Forelimb muscle (tissue), 1 donor: ENCODE measurements at regions not wholly inside any gene's neighbourhood (a gene's known extent, or its start where the extent isn't known, plus 50 kb on each side); places are given as distances from the start of the nearest gene placed in this dataset.
"Not testable (repeated sequence)": the region's sequence is repeated elsewhere in the genome, so short reads cannot be mapped to it uniquely, and the experiment has no call there.

Source experiments
- DNase-seq: peaks from one replicate; pipeline ENCODE4 v3.0.0-alpha.2; 2013; ENCODE audit warnings: low read depth

GRCh38 chr9:3659647-3660046 is 133.8 kb upstream of the RFX3 start:
- DNase-seq = no peak

- no peak for DNase-seq
Measured at GRCh38 chr9:3658964-3659363, 133.2 kb upstream of the RFX3 start.

DNA sequence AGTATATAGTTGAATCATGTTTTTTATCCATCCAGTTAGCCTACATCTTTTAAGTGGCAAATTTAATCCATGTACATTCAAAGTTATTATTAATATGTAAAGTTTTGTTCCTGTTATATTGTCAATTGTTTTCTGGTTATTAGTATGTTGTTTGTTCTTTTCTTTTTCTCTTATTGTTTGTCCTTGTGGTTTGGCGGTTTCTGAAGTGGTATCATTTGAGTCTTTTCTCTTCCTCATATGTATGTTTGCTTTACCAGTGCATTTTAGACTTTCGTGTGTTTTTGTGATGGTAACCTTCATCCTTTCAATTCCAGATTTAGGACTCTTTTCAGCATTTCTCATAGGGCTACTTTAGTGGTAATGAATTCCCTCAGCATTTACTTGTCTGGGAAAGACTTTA is 130.4 kb upstream of the RFX3 start:
- no peak for DNase-seq

- DNase-seq = no peak
Measured at GRCh38 chr9:3650994-3651622, 125.3 kb upstream of the RFX3 start.

GRCh38 chr9:3648722-3649246 is 123.0 kb upstream of the RFX3 start:
- DNase-seq = no peak

GRCh38 chr9:3648266-3648665 is 122.5 kb upstream of the RFX3 start:
- no peak for DNase-seq

DNA sequence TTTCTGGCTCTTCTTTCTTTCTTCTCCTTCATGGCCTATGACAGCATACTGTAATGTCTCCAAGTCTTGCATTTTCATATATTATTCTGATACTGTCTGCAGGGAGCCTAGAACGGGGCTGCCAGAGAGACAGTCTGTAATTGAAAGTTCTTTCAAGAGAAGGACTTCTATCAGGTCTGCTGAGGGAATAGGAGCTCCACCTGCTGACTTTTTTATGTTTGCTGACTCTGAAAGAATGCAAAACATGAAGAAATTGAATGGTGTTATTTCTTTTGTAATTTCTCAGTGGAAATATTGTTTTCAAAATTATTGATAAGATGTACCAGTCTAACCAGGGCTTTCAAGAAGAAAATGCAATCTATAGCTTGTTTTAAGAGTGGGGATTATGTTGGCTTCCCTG is 121.9 kb upstream of the RFX3 start:
- DNase-seq = no peak

GRCh38 chr9:3646226-3646625 is 120.4 kb upstream of the RFX3 start:
- no peak for DNase-seq

DNA sequence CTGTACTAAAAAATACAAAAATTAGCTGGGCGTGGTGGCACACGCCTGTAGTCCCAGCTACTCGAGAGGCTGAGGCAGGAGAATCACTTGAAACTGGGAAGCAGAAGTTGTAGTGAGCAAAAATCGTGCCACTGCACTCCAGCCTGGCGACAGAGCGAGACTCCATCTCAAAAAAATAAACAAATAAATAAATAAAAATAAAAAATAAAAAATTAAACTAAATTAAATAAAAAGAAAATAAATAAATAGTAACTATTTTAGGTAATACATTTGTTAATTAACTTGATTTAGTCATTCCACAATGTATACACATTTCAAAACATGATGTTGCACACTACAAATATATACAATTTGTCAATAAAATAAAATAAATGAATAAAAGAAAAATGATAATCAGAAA is 116.3 kb upstream of the RFX3 start:
- not testable (repeated sequence) for DNase-seq

DNA sequence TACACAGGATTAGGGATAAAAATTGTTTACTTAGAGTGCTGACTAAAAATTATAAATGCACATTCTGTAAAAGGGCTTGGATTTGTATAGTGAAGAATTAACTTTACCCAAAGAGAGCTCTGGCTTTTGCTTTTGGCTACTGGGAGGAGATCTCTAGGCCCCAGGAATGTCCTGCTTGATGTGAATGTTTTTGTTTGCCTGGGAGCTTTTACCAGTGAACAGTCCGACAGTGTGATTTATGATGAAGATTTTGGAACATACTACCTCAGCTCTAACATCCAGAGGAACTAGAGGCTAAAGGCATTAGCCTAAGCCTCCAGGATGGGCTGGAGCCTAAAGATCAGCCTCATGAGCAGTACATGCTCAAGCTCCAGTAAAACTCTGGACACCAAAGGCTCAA is 103.7 kb upstream of the RFX3 start:
- DNase-seq = no peak

- DNase-seq = no peak
Measured at GRCh38 chr9:3628239-3628638, 102.4 kb upstream of the RFX3 start.

DNA sequence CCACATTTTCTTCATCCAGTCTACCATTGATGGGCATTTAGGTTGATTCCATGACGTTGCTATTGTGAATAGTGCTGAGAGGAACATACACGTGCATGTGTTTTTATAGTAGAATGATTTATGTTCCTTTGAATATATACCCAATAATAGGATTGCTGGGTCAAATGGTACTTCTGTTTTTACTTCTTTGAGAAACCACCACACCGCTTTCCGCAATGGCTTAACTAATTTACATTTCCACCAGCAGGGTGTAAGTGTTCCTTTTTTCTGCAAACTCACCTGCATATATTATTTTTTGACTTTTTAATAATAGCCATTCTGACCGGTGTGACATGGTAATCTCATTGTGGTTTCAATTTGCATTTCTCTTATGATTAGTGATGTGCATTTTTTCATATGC is 82.2 kb upstream of the RFX3 start:
- no peak for DNase-seq

GRCh38 chr9:3600672-3601071 is 74.9 kb upstream of the RFX3 start:
- no peak for DNase-seq

DNA sequence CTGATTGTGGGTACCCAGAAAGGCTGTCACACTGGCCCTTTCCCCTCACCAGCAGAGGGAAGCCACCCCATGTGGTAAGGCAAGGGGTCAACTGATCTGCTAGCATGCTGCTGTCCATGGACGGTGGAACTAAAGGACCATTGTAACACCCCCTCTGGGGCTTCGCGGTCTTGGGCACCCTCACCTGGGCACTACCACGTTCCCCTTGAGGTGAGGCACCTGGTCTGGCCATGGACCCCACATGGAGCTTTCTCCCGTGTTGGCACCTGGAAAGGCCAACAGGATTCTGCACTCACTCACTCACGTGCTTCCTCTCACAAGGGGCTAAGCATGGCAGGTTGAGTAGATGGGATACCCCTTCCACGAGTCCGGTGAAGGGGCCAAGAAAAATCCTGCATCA is 72.0 kb upstream of the RFX3 start:
- DNase-seq = no peak

DNA sequence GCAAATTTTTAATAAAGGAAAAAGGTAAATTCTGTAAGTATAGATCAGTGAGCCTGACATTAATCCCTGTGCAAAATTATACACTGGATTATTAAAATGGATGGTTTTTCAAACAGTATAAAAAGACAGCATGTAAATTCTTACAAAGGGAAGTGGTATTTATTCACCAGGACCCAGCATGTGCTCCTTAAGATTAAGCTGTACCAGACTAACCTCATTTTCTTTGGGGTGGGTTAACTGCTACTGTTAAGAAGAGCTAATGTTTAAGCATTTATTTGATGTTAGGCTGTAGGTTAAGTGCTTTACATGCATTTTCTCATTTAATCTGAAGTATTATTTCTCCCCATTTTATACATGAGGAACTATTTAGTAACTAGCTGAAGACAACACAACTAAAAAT is 60.3 kb upstream of the RFX3 start:
- no peak for DNase-seq

DNA sequence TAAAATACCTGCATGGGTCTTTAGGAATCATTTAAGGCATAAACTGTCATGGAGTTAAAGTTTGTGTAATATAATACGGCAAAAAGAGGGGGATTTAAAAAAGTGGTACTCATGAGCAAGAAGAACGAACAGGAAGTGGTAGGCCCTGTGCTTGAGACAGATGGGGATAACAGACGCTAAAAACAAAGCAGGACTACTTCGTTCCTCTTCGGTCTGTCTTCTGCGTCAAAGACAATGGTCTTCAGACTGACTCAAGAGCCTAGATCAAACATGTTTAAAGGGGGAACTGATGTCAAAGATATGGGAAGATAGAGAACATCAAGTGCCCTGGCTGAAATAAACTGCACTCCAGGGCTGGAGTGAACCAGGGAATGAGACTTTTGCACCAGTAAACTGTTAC is 59.8 kb upstream of the RFX3 start:
- no peak for DNase-seq

DNA sequence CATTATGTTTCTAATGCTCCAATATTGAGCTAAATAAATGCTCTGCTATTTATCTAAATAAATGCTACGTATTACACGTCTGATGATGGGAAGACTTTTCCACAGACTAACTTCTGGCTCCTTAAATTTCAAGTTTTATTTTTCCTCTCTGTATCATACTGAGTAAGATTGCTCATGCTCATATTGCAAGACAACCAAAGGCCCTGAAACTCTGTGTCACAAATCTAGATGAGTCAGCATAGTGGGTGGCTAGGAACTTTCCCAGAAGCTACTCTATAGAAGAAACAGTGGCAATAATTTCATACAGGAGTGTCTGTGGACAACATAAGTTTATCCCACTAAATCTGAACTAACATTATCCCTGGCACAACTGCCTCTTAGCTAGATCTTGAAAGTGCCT is 53.0 kb upstream of the RFX3 start:
- no peak for DNase-seq

GRCh38 chr9:3576328-3576727 is 50.5 kb upstream of the RFX3 start:
- DNase-seq = no peak

DNA sequence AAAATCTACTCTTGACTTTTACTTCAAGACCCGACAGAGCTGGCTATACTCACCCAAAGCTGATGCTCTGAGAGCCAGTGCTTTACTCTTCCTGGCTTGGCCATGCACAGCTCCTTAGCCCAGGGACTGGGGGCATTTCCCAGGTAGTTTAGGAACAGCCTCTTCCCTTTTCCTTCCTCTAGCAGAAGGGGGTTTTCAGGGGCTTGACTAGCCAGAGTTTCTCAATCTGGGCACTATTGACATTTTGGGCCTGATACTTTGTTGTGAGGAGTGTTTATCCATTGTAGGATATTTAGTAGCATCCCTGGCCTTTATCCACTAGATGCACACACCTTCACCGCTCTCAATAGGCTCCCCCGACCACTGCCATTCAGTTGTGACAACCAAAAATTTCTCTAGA is 50.0 kb upstream of the RFX3 start:
- DNase-seq = no peak
